ENCODE measurements at regions not wholly inside any gene's neighbourhood (a gene's known extent, or its start where the extent isn't known, plus 50 kb on each side); places are given as distances from the start of the nearest gene placed in this dataset.

DNA sequence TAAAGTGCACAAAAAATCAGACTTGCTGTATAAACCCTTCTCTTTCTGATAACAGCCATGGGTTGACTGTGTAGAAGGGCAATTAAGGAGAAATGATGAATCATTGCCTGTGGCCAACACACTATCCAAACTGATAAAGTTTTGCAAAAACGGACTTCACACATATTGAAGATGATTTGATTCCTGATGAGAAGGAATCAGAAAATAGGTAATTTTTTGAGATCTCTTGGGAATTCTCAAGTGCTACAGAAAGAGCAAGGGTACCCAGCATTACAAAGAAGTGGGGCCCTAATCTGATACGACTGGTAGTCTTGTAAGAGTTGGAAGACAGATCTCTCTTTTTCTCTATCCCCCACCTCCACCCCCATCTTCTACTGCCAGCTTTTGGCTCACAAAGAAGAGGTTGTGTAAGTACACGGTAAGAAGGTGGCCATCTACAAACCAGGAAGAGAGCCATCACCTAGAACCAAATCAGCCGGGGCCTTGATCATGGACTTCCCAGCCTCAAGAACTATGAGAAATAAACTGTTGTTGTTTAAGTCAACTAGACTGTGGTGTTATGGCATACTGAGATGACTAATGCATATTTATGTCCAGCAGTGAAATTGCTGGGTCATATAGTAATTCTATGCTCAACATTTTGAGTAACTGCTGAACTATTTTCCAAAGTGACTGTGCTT, 254.7 kb downstream of the EDEM1 start:
- DNase-seq: no peak
- H3K27me3 ChIP-seq (replicated peaks): no peaks in the 10 kb centered on the region
- in situ Hi-C loops (cut with HindIII; ENCODE audit: low pct_ligation_motif_present, low sequenced_read_pairs): no loop called here
- no peak overlapping the region for H3K27ac ChIP-seq
- H3K36me3 ChIP-seq (replicated peaks): no peaks in the 10 kb centered on the region
- no peak overlapping the region for H3K4me3 ChIP-seq (ENCODE audit: low read depth, low read length)
- TF ChIP-seq, protein P1, sequence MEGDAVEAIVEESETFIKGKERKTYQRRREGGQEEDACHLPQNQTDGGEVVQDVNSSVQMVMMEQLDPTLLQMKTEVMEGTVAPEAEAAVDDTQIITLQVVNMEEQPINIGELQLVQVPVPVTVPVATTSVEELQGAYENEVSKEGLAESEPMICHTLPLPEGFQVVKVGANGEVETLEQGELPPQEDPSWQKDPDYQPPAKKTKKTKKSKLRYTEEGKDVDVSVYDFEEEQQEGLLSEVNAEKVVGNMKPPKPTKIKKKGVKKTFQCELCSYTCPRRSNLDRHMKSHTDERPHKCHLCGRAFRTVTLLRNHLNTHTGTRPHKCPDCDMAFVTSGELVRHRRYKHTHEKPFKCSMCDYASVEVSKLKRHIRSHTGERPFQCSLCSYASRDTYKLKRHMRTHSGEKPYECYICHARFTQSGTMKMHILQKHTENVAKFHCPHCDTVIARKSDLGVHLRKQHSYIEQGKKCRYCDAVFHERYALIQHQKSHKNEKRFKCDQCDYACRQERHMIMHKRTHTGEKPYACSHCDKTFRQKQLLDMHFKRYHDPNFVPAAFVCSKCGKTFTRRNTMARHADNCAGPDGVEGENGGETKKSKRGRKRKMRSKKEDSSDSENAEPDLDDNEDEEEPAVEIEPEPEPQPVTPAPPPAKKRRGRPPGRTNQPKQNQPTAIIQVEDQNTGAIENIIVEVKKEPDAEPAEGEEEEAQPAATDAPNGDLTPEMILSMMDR (IDR thresholded peaks at IDR 0.05; ENCODE audit: low read depth, low read length, missing control alignments): no peak

DNA sequence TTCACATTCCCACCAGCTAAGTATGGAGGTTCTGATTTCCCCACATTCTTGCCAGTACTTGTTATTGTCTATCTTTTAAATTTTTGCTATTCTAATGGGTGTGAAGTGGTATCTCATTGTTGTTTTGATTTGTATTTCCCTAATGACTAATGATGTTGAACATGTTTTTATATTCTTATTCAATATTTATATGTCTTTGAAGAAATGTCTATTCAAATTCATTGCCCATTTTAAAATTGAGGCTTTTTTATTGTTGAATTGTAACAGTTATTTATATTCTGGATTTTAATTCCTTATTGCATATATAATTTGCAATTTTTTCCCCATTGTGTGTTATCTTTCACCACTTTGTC, 255.3 kb downstream of the EDEM1 start:
- TF ChIP-seq, protein P1 (IDR thresholded peaks at IDR 0.05; ENCODE audit: low read depth, low read length, missing control alignments): no peak
- H3K4me3 ChIP-seq (ENCODE audit: low read depth, low read length): no peak overlapping the region
- in situ Hi-C loops (cut with HindIII; ENCODE audit: low pct_ligation_motif_present, low sequenced_read_pairs): no loop called here
- no peaks in the 10 kb centered on the region for H3K27me3 ChIP-seq (replicated peaks)
- no peak overlapping the region for H3K27ac ChIP-seq
- no peak for DNase-seq
- no peaks in the 10 kb centered on the region for H3K36me3 ChIP-seq (replicated peaks)

DNA sequence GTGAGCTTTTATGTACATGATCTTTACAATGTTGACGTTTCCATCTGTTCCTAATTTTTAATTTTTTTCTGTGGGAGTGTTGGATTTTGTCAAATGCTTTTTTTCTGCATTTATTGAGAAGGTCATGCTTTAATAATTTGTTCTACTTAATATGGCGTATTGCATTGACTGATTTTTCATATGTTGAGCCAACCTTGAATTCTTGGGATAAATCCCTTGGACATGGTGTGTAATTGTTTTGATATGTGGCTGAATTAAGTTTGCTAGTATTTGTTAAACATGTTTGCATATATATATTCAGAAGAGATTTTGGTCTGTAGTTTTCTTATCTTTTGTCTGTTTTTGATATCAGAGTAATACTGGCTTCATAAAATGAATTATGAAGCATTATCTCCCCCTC, 256.7 kb downstream of the EDEM1 start:
- DNase-seq: no peak
- TF ChIP-seq, protein P1 (IDR thresholded peaks at IDR 0.05; ENCODE audit: low read depth, low read length, missing control alignments): no peak
- H3K27me3 ChIP-seq (replicated peaks): no peaks in the 10 kb centered on the region
- in situ Hi-C loops (cut with HindIII; ENCODE audit: low pct_ligation_motif_present, low sequenced_read_pairs): no loop called here
- no peaks in the 10 kb centered on the region for H3K36me3 ChIP-seq (replicated peaks)
- no peak overlapping the region for H3K27ac ChIP-seq
- no peak overlapping the region for H3K4me3 ChIP-seq (ENCODE audit: low read depth, low read length)

DNA sequence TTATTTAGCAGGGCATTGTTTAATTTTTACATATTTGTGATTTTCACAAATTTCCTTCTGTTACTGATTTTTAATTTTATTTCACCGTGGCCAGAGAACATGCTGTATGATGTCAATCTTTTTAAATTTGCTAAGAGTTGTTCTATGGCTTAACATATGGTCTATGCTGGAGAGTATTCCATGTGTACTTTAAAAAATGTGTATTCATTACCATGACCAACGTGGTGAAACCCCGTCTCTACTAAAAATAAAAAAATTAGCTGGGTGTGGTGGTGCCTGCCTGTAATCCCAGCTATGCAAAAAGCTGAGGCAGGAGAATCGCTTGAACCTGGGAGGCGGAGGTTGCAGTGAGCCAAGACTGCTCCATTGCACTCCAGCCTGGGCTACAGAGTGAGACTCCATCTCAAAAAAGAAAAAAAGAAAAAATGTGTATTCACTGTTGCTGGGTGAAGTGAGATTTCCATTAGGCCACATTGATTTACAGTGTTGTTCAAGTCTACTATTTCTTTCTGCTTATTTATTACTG, 258.2 kb downstream of the EDEM1 start:
- in situ Hi-C loops (cut with HindIII; ENCODE audit: low pct_ligation_motif_present, low sequenced_read_pairs): no loop called here
- Histone ChIP-seq H3K27ac (no peak overlapping the region), H3K36me3 (replicated peaks) (no peaks in the 10 kb centered on the region), H3K27me3 (replicated peaks) (no peaks in the 10 kb centered on the region), H3K4me3 (ENCODE audit: low read depth, low read length) (no peak overlapping the region)
- no peak for DNase-seq
- TF ChIP-seq, protein P1 (IDR thresholded peaks at IDR 0.05; ENCODE audit: low read depth, low read length, missing control alignments): no peak

DNA sequence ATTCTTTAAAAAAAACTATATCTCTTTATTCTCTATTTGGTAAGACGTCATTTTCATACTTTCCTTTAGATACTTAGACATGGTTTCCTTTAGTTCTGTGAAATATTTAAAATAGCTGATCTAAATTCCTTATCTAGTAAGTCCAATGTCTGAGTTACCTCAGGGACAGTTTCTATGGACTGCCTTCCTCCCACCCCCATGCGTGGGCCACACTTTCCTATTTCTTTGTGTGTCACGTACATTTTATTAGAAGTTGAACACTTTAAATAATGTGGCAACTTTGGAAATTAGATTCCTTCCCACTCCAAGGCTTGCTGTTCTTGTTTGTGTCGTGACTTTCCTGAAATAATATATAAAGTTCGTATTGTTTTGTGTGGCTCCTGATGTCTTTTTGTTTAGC, 260.7 kb downstream of the EDEM1 start:
- in situ Hi-C loops (cut with HindIII; ENCODE audit: low pct_ligation_motif_present, low sequenced_read_pairs): no loop called here
- DNase-seq: no peak
- no peak overlapping the region for H3K27ac ChIP-seq
- no peak overlapping the region for H3K4me3 ChIP-seq (ENCODE audit: low read depth, low read length)
- H3K36me3 ChIP-seq (replicated peaks): no peaks in the 10 kb centered on the region
- H3K27me3 ChIP-seq (replicated peaks): no peaks in the 10 kb centered on the region
- TF ChIP-seq, protein P1 (IDR thresholded peaks at IDR 0.05; ENCODE audit: low read depth, low read length, missing control alignments): no peak

DNA sequence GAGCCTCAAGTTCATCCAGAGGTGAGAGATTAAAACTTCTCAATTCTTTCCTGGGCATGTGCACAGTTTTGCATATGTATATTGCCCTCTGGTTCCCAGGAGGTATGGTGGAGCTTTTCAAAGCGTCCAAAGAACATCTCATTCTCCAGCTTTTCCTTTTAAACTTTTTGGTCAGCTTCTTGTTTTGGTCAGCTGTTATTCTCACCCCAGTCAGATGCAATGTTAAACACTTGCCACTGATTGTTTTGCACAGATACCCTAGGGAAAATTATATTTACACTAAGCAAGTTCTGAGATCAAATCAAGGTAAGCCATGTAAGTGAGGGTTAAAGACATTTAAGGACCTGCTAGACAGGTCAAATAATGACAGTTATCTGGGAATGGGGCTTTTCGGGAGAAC, 261.3 kb downstream of the EDEM1 start:
- TF ChIP-seq, protein P1 (IDR thresholded peaks at IDR 0.05; ENCODE audit: low read depth, low read length, missing control alignments): no peak
- no peaks in the 10 kb centered on the region for H3K36me3 ChIP-seq (replicated peaks)
- in situ Hi-C loops (cut with HindIII; ENCODE audit: low pct_ligation_motif_present, low sequenced_read_pairs): no loop called here
- H3K27ac ChIP-seq: no peak overlapping the region
- H3K27me3 ChIP-seq (replicated peaks): no peaks in the 10 kb centered on the region
- DNase-seq: no peak
- H3K4me3 ChIP-seq (ENCODE audit: low read depth, low read length): no peak overlapping the region
